GM18508 (cell line): ENCODE measurements at regions not wholly inside any gene's neighbourhood (a gene's known extent, or its start where the extent isn't known, plus 50 kb on each side); places are given as distances from the start of the nearest gene placed in this dataset.

Experiments
- ATAC-seq: cut with Tn5 transposase; IDR thresholded peaks from one replicate; pipeline ENCODE4 v1.9.1; 2021; ENCODE audit warnings: moderate number of reproducible peaks; ENCODE audit not compliant: insufficient read depth, unreplicated experiment

GRCh38 chr21:41671859-41672542 is 94.9 kb downstream of the RIPK4 start:
- no peak for ATAC-seq

GRCh38 chr21:41671212-41671762 is 95.6 kb downstream of the RIPK4 start:
- no peak for ATAC-seq

GRCh38 chr21:41670056-41670805 is 96.6 kb downstream of the RIPK4 start:
- no peak for ATAC-seq

DNA sequence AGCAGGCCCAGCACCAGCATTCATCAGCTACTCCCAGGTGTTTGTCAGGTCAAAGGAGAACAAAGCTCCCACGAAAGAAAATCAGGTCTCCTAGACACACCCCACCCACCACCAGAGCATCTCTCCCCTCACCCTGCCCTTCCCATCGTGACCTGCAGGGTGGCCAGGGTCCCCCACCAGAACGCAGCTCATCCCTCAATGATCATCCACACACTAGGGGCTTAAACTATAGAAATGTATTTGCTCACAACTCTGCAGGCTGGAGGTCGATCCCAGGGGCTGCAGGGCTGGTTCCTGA is 97.4 kb downstream of the RIPK4 start:
- ATAC-seq: no peak

GRCh38 chr21:41668686-41669532 is 97.9 kb downstream of the RIPK4 start:
- no peak for ATAC-seq

GRCh38 chr21:41668051-41668541 is 98.8 kb downstream of the RIPK4 start:
- ATAC-seq: no peak

GRCh38 chr21:41667136-41667535 is 99.7 kb downstream of the RIPK4 start:
- ATAC-seq: no peak

GRCh38 chr21:41666641-41667081 is 100.2 kb downstream of the RIPK4 start:
- no peak for ATAC-seq

- ATAC-seq: no peak
These were observed 100.9 kb downstream of the RIPK4 start for GRCh38 chr21:41665766-41666595.

- no peak for ATAC-seq
These were observed 101.7 kb downstream of the RIPK4 start for GRCh38 chr21:41664881-41665765.

DNA sequence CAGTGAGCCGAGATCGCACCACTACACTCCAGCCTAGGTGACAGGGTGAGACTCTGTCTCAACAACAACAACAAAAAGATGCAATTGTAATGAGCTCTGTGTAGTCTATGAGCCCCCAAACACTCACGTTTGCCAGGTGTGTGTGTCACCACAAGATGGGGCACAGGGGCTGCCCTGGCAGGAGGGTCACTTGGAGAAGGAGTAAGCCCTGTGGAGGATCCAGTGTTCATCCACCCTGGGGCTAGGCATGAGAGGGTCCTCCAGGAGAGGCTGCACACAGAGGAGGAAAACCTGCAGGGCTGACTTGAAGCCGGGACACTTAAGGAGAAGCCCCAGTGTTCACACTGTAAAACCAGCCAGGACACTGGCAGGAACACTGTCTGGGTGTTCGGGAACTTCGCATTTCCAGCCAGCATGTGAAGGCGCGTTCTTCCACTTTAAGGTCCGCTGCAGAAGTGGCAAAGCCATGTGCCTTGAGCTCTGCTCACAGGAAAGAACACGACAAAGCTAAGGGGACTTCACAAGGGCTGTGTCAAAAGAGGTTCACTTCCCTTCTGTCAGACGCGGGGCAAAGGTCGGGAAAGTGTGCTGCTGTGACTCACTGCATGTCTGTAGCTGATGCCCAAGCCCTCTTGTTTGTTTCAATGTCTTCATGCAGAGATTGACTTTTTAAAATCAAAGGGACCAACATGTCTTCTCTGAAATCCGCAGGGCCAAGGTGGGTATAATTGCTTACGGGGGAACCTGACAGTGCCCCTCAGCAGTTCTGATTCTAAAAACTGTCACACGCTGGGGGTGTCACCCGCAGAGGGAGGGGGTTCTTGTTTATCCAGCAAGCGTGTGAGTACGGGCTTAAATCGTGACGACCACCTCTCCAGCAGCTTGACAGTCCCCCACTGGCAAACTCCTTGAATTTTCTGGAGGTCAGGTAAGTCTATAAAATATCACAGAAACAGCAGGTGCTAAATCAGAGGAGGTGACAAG is 102.8 kb downstream of the RIPK4 start:
- no peak for ATAC-seq

DNA sequence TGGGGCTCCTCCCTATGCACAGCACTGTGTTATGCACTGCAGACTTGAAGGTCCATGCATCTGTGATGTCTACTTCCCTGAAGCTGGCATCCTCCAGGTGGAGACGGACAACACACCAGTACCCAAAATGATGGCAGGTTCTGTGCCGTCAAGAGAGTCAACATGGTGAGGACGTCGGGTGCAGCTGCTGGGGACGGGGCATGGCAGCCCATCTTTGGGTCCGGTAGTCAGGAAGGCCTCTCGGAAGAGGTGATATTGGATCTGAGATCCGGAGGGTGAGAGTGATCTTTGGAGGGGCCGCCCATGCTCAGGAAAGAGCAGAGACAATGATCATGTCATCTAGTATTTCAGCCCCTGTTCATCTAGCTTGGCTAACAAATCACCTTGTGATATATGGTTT is 104.1 kb downstream of the RIPK4 start:
- ATAC-seq: no peak

DNA sequence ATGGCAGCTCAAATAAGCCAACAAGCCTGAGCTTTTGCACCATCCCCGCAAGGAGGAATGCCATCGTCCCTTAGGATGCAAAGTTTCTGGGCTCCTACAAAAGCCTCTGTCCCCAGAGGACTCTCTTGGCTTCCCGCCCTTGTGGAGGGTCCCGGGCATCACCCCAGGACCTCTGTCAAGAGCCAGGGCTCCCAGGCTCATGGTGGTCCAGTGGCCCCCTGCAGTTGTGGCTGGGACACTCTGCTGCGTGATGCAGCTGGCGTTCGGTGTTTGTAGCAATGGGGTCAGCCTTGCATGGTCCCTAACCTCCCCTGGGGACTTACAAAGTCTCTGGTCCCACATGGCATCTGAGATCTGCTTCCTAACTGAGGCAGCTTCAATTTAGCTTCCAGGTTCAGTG is 104.7 kb downstream of the RIPK4 start:
- no peak for ATAC-seq

GRCh38 chr21:41660748-41661147 is 106.1 kb downstream of the RIPK4 start:
- no peak for ATAC-seq

GRCh38 chr21:41659791-41660560 is 106.9 kb downstream of the RIPK4 start:
- no peak for ATAC-seq

- ATAC-seq: no peak
These were observed 109.8 kb downstream of the RIPK4 start for GRCh38 chr21:41656946-41657525.

GRCh38 chr21:41655259-41655658 is 111.6 kb downstream of the RIPK4 start:
- ATAC-seq: no peak
